Vagina (tissue), 2 donors: ENCODE measurements at regions not wholly inside any gene's neighbourhood (a gene's known extent, or its start where the extent isn't known, plus 50 kb on each side); places are given as distances from the start of the nearest gene placed in this dataset.

ENCODE experiments used
- CTCF ChIP-seq, 3 experiments: fragments of 450-650 bp in 2 of 3; fragments of 200-600 bp in 1 of 3; sonication (generic) in 1 of 3; IDR thresholded peaks; one replicate each; pipeline ENCODE4 v1.5.1; 2017 to 2019; ENCODE audit warnings: antibody characterized with exemption in 3 of 3, mild to moderate bottlenecking in 2 of 3, moderate library complexity in 2 of 3
- POLR2A ChIP-seq, 2 donors: fragments of 450-650 bp; IDR thresholded peaks; one replicate each; pipeline ENCODE4 v1.6.1; 2017; ENCODE audit warnings: antibody characterized with exemption in 2 of 2, mild to moderate bottlenecking in 2 of 2, moderate library complexity in 2 of 2

- TF ChIP-seq CTCF (IDR thresholded peaks at IDR 0.05) (no peak), POLR2A (IDR thresholded peaks at IDR 0.05) (no peak)
Observed at GRCh38 chr16:35735403-35736251, 2276.2 kb downstream of the TP53TG3F start.
